Ammon's horn (tissue), 1 donor: ENCODE measurements at regions not wholly inside any gene's neighbourhood (a gene's known extent, or its start where the extent isn't known, plus 50 kb on each side); places are given as distances from the start of the nearest gene placed in this dataset.
"Not testable (repeated sequence)": the region's sequence is repeated elsewhere in the genome, so short reads cannot be mapped to it uniquely, and the experiment has no call there.

Experiments used
- DNase-seq: peaks from one replicate; pipeline ENCODE4 v3.0.0-alpha.2; 2016; ENCODE audit warnings: low spot score

- no peak for DNase-seq
These were observed 79.5 kb downstream of the FAM161A start for GRCh38 chr2:61774351-61774750.

GRCh38 chr2:61771904-61772845 lies 81.7 kb downstream of the FAM161A start:
- DNase-seq, result no peak

- DNase-seq, result no peak
These were observed 83.1 kb downstream of the FAM161A start for GRCh38 chr2:61770746-61771145.

GRCh38 chr2:61770298-61770697 lies 83.6 kb downstream of the FAM161A start:
- DNase-seq, result no peak

- DNase-seq, result no peak
These were observed 84.7 kb downstream of the FAM161A start for GRCh38 chr2:61769093-61769675.

GRCh38 chr2:61764035-61764800 lies 89.6 kb downstream of the FAM161A start:
- peak; percentile 99 for DNase-seq

GRCh38 chr2:61763605-61764034 lies 90.2 kb downstream of the FAM161A start:
- peak; percentile 86 for DNase-seq

GRCh38 chr2:61762292-61762691 lies 91.6 kb downstream of the FAM161A start:
- DNase-seq, result no peak

- no peak for DNase-seq
These were observed 94.1 kb downstream of the FAM161A start for GRCh38 chr2:61759718-61760117.

GRCh38 chr2:61759005-61759404 lies 94.9 kb downstream of the FAM161A start:
- DNase-seq, result no peak

GRCh38 chr2:61758159-61758558 lies 95.7 kb downstream of the FAM161A start:
- no peak for DNase-seq

- DNase-seq, result no peak
These were observed 100.3 kb downstream of the FAM161A start for GRCh38 chr2:61753512-61753911.

- no peak for DNase-seq
These were observed 103.2 kb downstream of the FAM161A start for GRCh38 chr2:61750624-61751023.

GRCh38 chr2:61742955-61743354 lies 110.9 kb downstream of the FAM161A start:
- DNase-seq, result no peak

GRCh38 chr2:61737841-61738240 lies 116.0 kb downstream of the FAM161A start:
- no peak for DNase-seq

GRCh38 chr2:61736953-61737352 lies 116.9 kb downstream of the FAM161A start:
- no peak for DNase-seq

- DNase-seq, result no peak
These were observed 120.3 kb downstream of the FAM161A start for GRCh38 chr2:61733563-61733962.

GRCh38 chr2:61732787-61733186 lies 121.1 kb downstream of the FAM161A start:
- no peak for DNase-seq

GRCh38 chr2:61727746-61728145 lies 126.1 kb downstream of the FAM161A start:
- DNase-seq, result no peak

GRCh38 chr2:61726456-61727209 lies 127.2 kb downstream of the FAM161A start:
- DNase-seq, result no peak

- DNase-seq, result not testable (repeated sequence)
These were observed 130.5 kb downstream of the FAM161A start for GRCh38 chr2:61723364-61723763.

GRCh38 chr2:61722800-61723199 lies 131.1 kb downstream of the FAM161A start:
- DNase-seq, result no peak
